ENCODE measurements at regions not wholly inside any gene's neighbourhood (a gene's known extent, or its start where the extent isn't known, plus 50 kb on each side); places are given as distances from the start of the nearest gene placed in this dataset.

DNA sequence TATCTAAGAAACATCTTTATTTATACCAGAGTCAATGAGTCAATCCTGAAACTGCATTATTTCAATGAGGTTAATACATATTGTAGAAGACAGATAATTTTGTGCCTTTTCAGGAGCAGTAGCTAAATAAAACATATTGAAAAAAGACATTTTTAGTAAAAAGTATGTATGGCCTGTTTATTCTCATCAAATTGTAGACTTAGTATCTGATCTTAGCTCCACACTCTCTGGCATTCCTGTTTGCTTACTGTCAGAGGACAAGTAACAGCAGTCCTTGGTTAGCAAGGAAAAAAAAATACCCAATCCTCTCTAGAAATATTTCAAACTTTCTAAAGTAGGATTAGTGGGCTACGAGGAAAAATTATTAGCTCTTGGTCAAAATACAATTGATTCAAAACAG lies 50.5 kb upstream of the GUCY1A1 start:
- H3K27ac ChIP-seq: no peak overlapping the region
- TF ChIP-seq CTCF (conservative IDR thresholded peaks at IDR 0.05) (no peak), ZFX (IDR thresholded peaks at IDR 0.05) (no peak)

GRCh38 chr4:155615081-155615887 lies 51.4 kb upstream of the GUCY1A1 start:
- no peak for TF ChIP-seq CTCF (conservative IDR thresholded peaks at IDR 0.05)
- TF ChIP-seq ZFX (IDR thresholded peaks at IDR 0.05): no peak
- no peak overlapping the region for H3K27ac ChIP-seq

GRCh38 chr4:155614111-155614762 lies 52.4 kb upstream of the GUCY1A1 start:
- TF ChIP-seq CTCF (conservative IDR thresholded peaks at IDR 0.05) (no peak), ZFX (IDR thresholded peaks at IDR 0.05) (no peak)
- H3K27ac ChIP-seq: no peak overlapping the region

- TF ChIP-seq CTCF (conservative IDR thresholded peaks at IDR 0.05): no peak
- TF ChIP-seq ZFX (IDR thresholded peaks at IDR 0.05): no peak
- no peak overlapping the region for H3K27ac ChIP-seq
Measured at GRCh38 chr4:155612074-155612473, 54.6 kb upstream of the GUCY1A1 start.

DNA sequence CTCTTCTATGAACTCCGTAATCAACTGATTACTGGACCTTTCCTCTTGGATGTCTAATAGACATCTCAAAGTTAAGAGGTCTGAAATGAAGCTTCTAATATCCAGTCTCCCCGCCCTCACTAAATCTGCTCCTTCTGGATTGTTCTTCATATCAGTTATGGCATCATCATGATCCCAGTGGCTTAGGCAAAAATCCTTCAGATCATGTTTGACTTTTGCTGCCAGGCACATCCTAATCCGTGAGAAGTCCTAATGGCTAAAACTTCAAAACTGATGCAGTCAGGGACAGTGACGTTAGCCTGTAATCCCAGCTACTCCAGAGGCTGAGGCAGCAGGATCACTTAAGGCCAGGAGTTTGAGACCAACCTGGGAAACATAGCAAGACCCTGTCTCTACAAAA lies 55.1 kb upstream of the GUCY1A1 start:
- TF ChIP-seq ZFX (IDR thresholded peaks at IDR 0.05): no peak
- TF ChIP-seq CTCF (conservative IDR thresholded peaks at IDR 0.05): no peak
- H3K27ac ChIP-seq: no peak overlapping the region

GRCh38 chr4:155610143-155610542 lies 56.5 kb upstream of the GUCY1A1 start:
- H3K27ac ChIP-seq: no peak overlapping the region
- TF ChIP-seq ZFX (IDR thresholded peaks at IDR 0.05) (no peak), CTCF (conservative IDR thresholded peaks at IDR 0.05) (no peak)

DNA sequence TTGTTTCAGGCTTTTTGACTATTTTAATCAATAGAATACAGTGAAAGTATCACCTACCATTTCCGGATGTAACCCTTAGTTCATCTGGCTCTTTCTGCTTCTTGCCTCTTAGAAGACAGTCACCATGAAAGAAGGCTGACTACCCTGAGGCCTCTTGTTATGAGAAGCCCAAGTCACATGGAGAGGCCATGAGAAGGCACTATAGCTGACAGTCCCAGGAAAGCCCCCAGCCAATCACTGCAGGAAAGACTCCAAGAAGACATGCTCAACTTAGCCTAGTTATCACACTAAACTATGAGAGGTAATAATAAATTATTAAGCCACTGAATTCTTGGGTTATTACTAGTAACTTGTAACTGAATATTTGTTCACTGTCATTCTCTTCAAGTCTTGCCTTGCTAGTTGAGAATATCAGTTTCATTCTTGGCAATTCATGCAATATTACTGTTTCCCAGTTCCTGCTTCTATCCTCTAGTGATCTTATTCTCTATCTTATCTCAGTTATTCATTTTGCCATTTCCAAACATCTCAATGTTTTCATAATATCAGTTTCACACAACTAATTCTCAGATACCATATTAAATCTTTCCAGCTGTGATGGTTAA lies 57.1 kb upstream of the GUCY1A1 start:
- no peak for TF ChIP-seq CTCF (conservative IDR thresholded peaks at IDR 0.05)
- TF ChIP-seq ZFX (IDR thresholded peaks at IDR 0.05): no peak
- no peak overlapping the region for H3K27ac ChIP-seq

All from C4-2B (cell line).